ENCODE measurements at regions not wholly inside any gene's neighbourhood (a gene's known extent, or its start where the extent isn't known, plus 50 kb on each side); places are given as distances from the start of the nearest gene placed in this dataset.

DNA sequence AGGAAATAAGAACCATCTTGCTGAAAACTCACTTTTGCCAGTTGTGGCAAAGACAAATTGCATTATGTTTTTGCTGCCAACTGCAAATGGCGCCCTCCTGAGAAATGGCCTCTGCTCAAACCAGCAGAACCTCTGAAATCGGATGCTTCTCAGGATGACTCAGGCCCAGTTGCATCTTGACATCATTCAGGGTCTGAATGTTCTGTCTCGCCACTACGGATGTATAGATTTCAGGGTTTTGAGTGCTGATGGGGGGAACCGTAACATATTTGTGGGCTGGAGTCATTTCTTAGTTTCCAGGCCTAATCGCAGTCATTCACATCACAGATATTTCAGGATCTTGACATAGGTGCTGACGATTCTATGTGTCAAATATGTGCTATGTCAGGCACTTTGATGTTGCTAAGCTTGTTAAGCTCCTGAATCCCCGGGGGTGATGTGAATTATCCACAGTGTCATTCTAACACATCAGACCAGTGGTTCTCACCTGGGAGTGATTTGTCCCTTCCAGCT lies 207.1 kb downstream of the NFATC2 start:
- intact Hi-C loops (cut with DNase I), result no loop called here
- Histone ChIP-seq H3K4me3 (no peak overlapping the region), H3K4me1 (peaks cover 0 to 4% (median 0%) of the 10 kb centered on the region in 4 donors), H3K27ac (replicated peaks in 1 of 4) (no peak overlapping the region), H3K27me3 (peaks cover 0 to 4% (median 0%) of the 10 kb centered on the region in 4 donors), H3K9me3 (no peaks in the 10 kb centered on the region), H3K36me3 (no peaks in the 10 kb centered on the region)
- TF ChIP-seq POLR2A (IDR thresholded peaks at IDR 0.05; ENCODE audit: low read depth), result no peak
- TF ChIP-seq EP300 (IDR thresholded peaks at IDR 0.05), result no peak
- no peak for TF ChIP-seq POLR2AphosphoS5 (IDR thresholded peaks at IDR 0.05)
- no peak for TF ChIP-seq CTCF (IDR thresholded peaks at IDR 0.05)
- no peak for DNase-seq (ENCODE audit: extremely low spot score)
- WGBS, result 62% methylated on average over 8 of the region's 8 CpGs

GRCh38 chr20:51334609-51335008 lies 207.9 kb downstream of the NFATC2 start:
- intact Hi-C loops (cut with DNase I), result no loop called here
- Histone ChIP-seq H3K36me3 (no peaks in the 10 kb centered on the region), H3K27me3 (peaks cover 0 to 4% (median 0%) of the 10 kb centered on the region in 4 donors), H3K27ac (replicated peaks in 1 of 4) (no peak overlapping the region), H3K4me1 (peaks cover 0 to 3% (median 0%) of the 10 kb centered on the region in 4 donors), H3K4me3 (no peak overlapping the region), H3K9me3 (no peaks in the 10 kb centered on the region)
- no peak for DNase-seq (ENCODE audit: extremely low spot score)
- no peak for TF ChIP-seq POLR2A (IDR thresholded peaks at IDR 0.05; ENCODE audit: low read depth)
- TF ChIP-seq POLR2AphosphoS5 (IDR thresholded peaks at IDR 0.05), result no peak
- no peak for TF ChIP-seq CTCF (IDR thresholded peaks at IDR 0.05)
- TF ChIP-seq EP300 (IDR thresholded peaks at IDR 0.05), result no peak
- WGBS, result 87% methylated on average over 9 of the region's 9 CpGs

DNA sequence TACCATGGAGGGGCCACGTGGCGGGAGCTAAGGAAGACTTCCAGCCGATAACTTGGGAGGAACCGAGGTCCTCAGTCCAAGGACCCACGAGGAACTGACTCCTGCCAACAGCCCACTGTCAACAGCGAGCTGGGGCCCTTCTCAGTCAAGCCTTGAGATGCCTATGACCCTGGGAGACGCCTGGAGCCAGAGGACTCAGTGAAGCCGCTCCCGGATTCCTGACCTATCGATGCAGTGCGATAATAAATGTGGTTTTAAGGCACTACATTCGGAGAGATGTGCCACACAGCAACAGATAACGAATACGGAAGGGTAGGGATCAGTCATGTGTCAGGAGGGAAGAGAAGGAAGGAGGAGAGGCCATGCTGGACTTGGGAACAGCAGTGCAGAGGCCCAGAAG lies 208.5 kb downstream of the NFATC2 start:
- H3K4me3 ChIP-seq, result no peak overlapping the region
- no peaks in the 10 kb centered on the region for H3K9me3 ChIP-seq
- no peak overlapping the region for H3K27ac ChIP-seq (replicated peaks in 1 of 4)
- H3K27me3 ChIP-seq, result peaks cover 0 to 4% (median 0%) of the 10 kb centered on the region in 4 donors
- H3K36me3 ChIP-seq, result no peaks in the 10 kb centered on the region
- no peaks in the 10 kb centered on the region for H3K4me1 ChIP-seq
- no peak for TF ChIP-seq POLR2A (IDR thresholded peaks at IDR 0.05; ENCODE audit: low read depth)
- TF ChIP-seq EP300 (IDR thresholded peaks at IDR 0.05), result no peak
- TF ChIP-seq POLR2AphosphoS5 (IDR thresholded peaks at IDR 0.05), result no peak
- no peak for TF ChIP-seq CTCF (IDR thresholded peaks at IDR 0.05)
- WGBS, result 90% methylated on average over 14 of the region's 14 CpGs
- intact Hi-C loops (cut with DNase I), result no loop called here
- DNase-seq (ENCODE audit: extremely low spot score), result no peak

GRCh38 chr20:51333446-51333845 lies 209.1 kb downstream of the NFATC2 start:
- Histone ChIP-seq H3K4me1 (no peaks in the 10 kb centered on the region), H3K9me3 (no peaks in the 10 kb centered on the region), H3K36me3 (no peaks in the 10 kb centered on the region), H3K27ac (replicated peaks in 1 of 4) (no peak overlapping the region), H3K4me3 (no peak overlapping the region), H3K27me3 (no peaks in the 10 kb centered on the region)
- TF ChIP-seq POLR2A (IDR thresholded peaks at IDR 0.05; ENCODE audit: low read depth), result no peak
- TF ChIP-seq CTCF (IDR thresholded peaks at IDR 0.05), result no peak
- TF ChIP-seq POLR2AphosphoS5 (IDR thresholded peaks at IDR 0.05), result no peak
- TF ChIP-seq EP300 (IDR thresholded peaks at IDR 0.05), result no peak
- intact Hi-C loops (cut with DNase I), result no loop called here
- WGBS, result 85% methylated on average over 3 of the region's 3 CpGs
- no peak for DNase-seq (ENCODE audit: extremely low spot score)

DNA sequence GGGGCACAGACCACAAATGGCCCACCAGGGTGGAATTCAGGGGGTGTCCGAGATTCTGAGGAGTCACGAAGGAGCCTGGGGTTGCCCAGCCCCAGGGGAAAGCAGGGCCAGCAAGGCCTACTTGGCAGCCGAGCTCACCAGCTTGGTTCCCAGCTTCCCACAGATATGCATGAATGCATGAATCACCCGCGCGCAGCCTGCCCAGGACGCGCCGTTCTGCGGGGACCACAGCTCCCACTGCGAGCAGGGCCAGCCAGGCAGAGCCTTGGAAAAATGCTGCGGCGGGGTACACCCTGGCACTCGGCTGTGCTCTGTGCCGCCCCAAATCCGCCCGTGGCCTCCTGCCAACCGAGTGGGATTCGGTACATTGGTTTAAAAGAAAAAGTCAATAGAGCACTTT lies 211.0 kb downstream of the NFATC2 start:
- 85% methylated on average over 18 of the region's 19 CpGs for WGBS
- H3K27ac ChIP-seq (replicated peaks in 1 of 4), result no peak overlapping the region
- no peak overlapping the region for H3K4me3 ChIP-seq
- peaks cover 0 to under 1% (median 0%) of the 10 kb centered on the region in 4 donors for H3K27me3 ChIP-seq
- no peaks in the 10 kb centered on the region for H3K4me1 ChIP-seq
- no peak for DNase-seq (ENCODE audit: extremely low spot score)
- no peaks in the 10 kb centered on the region for H3K36me3 ChIP-seq
- H3K9me3 ChIP-seq, result no peaks in the 10 kb centered on the region
- intact Hi-C loops (cut with DNase I), result no loop called here
- TF ChIP-seq POLR2A (IDR thresholded peaks at IDR 0.05; ENCODE audit: low read depth) (no peak), CTCF (IDR thresholded peaks at IDR 0.05) (no peak), EP300 (IDR thresholded peaks at IDR 0.05) (no peak), POLR2AphosphoS5 (IDR thresholded peaks at IDR 0.05) (no peak)

Measured in esophagus muscularis mucosa (tissue), 4 donors.